ENCODE measurements at regions not wholly inside any gene's neighbourhood (a gene's known extent, or its start where the extent isn't known, plus 50 kb on each side); places are given as distances from the start of the nearest gene placed in this dataset.

GRCh38 chr6:20284672-20285071 is 72.4 kb upstream of the MBOAT1 start:
- Mint-ChIP-seq H3K27me3 (ENCODE audit: low read depth) (no peaks in the 10 kb centered on the region), H3K4me3 (ENCODE audit: unreplicated experiment) (no peak overlapping the region), H3K9me3 (ENCODE audit: low read depth) (peaks cover 35% of the 10 kb centered on the region), H3K27ac (ENCODE audit: unreplicated experiment) (no peak overlapping the region), H3K4me1 (ENCODE audit: low read depth) (no peaks in the 10 kb centered on the region), H3K36me3 (ENCODE audit: low read depth) (peaks cover 12% of the 10 kb centered on the region)
- TF ChIP-seq, protein P1, sequence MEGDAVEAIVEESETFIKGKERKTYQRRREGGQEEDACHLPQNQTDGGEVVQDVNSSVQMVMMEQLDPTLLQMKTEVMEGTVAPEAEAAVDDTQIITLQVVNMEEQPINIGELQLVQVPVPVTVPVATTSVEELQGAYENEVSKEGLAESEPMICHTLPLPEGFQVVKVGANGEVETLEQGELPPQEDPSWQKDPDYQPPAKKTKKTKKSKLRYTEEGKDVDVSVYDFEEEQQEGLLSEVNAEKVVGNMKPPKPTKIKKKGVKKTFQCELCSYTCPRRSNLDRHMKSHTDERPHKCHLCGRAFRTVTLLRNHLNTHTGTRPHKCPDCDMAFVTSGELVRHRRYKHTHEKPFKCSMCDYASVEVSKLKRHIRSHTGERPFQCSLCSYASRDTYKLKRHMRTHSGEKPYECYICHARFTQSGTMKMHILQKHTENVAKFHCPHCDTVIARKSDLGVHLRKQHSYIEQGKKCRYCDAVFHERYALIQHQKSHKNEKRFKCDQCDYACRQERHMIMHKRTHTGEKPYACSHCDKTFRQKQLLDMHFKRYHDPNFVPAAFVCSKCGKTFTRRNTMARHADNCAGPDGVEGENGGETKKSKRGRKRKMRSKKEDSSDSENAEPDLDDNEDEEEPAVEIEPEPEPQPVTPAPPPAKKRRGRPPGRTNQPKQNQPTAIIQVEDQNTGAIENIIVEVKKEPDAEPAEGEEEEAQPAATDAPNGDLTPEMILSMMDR (IDR thresholded peaks at IDR 0.05), result no peak
- DNase-seq (ENCODE audit: low spot score), result no peak

DNA sequence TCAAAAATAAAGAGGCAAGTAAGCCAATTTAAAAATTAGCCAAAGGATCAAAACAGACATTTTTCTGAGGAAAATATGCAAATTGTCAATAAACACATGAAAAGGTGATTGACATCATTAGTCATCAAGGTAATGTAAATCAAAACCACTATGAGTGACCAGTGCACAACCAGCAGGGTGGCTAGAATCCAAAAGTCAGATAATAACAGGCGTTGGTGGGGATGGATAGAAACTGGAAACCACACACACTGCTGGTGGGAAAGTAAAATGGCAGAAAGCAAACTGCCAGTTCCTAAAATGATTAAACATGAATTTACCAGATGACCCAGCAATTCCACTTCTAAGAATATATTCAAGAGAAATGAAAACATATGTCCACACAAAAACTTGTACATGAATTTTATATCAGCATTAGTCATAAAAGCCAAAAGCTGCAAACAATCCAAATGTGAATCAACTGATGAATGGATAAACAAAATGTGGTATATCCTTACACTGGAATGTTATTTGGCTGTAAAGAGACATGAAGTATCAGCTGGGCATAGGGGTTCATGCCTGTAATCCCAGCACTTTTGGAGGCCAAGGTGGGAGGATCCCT is 74.8 kb upstream of the MBOAT1 start:
- H3K4me3 Mint-ChIP-seq (ENCODE audit: unreplicated experiment), result no peak overlapping the region
- DNase-seq (ENCODE audit: low spot score), result no peak
- H3K36me3 Mint-ChIP-seq (ENCODE audit: low read depth), result peaks cover 7% of the 10 kb centered on the region

DNA sequence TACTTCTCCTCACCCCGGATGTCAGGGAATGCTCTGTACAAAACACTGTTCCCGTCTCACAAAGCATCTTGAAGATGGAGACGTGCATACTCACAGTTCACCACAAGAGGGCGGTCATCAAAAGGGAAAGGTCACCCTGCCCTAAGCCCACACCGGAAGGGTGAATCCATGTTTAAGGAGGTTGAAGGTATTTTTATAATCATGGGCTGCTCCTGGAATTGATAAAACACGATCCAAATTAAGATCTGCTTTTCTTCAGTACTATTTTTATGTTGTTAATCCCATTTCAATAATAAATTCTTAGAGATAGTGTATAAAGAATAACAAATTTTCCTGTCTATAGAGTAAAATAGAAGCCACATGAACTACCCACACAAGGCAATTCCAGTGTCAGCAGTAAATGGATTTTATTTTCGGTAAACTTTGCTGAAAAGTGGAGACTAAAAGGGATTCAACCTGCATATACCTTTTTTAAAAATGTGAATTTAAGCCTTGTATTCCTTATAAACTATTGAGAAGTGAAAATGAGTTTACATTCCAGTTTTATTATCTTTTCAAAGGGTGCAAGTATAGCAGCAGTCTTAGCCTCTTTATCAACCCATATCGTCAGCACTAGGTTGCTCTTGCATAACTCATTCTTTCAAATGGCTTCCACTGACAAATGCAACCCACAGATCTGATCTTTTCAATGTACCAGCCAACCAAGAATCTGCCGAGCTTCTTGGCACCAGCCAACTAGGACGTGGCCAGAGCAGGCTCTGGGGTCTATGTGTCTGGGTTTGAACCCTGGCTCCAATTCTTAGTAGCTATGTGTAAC is 79.7 kb upstream of the MBOAT1 start:
- no peak for DNase-seq (ENCODE audit: low spot score)
- H3K36me3 Mint-ChIP-seq (ENCODE audit: low read depth), result no peaks in the 10 kb centered on the region
- no peaks in the 10 kb centered on the region for H3K27me3 Mint-ChIP-seq (ENCODE audit: low read depth)
- TF ChIP-seq, protein P1 (IDR thresholded peaks at IDR 0.05), result peak; percentile 99
- no peak overlapping the region for H3K27ac Mint-ChIP-seq (ENCODE audit: unreplicated experiment)
- H3K4me1 Mint-ChIP-seq (ENCODE audit: low read depth), result peaks cover 4% of the 10 kb centered on the region
- no peaks in the 10 kb centered on the region for H3K9me3 Mint-ChIP-seq (ENCODE audit: low read depth)
- no peak overlapping the region for H3K4me3 Mint-ChIP-seq (ENCODE audit: unreplicated experiment)

More for the DNA sequence above, 74.8 kb upstream of the MBOAT1 start:
- TF ChIP-seq, protein P1 (IDR thresholded peaks at IDR 0.05), result no peak
- Mint-ChIP-seq H3K4me1 (ENCODE audit: low read depth) (peaks cover 4% of the 10 kb centered on the region), H3K9me3 (ENCODE audit: low read depth) (peaks cover 25% of the 10 kb centered on the region), H3K27ac (ENCODE audit: unreplicated experiment) (no peak overlapping the region), H3K27me3 (ENCODE audit: low read depth) (no peaks in the 10 kb centered on the region)

GRCh38 chr6:20292905-20293304 is 80.6 kb upstream of the MBOAT1 start:
- peaks cover 4% of the 10 kb centered on the region for H3K4me1 Mint-ChIP-seq (ENCODE audit: low read depth)
- no peaks in the 10 kb centered on the region for H3K27me3 Mint-ChIP-seq (ENCODE audit: low read depth)
- no peak overlapping the region for H3K4me3 Mint-ChIP-seq (ENCODE audit: unreplicated experiment)
- H3K9me3 Mint-ChIP-seq (ENCODE audit: low read depth), result no peaks in the 10 kb centered on the region
- DNase-seq (ENCODE audit: low spot score), result no peak
- TF ChIP-seq, protein P1 (IDR thresholded peaks at IDR 0.05), result no peak
- no peak overlapping the region for H3K27ac Mint-ChIP-seq (ENCODE audit: unreplicated experiment)
- no peaks in the 10 kb centered on the region for H3K36me3 Mint-ChIP-seq (ENCODE audit: low read depth)

DNA sequence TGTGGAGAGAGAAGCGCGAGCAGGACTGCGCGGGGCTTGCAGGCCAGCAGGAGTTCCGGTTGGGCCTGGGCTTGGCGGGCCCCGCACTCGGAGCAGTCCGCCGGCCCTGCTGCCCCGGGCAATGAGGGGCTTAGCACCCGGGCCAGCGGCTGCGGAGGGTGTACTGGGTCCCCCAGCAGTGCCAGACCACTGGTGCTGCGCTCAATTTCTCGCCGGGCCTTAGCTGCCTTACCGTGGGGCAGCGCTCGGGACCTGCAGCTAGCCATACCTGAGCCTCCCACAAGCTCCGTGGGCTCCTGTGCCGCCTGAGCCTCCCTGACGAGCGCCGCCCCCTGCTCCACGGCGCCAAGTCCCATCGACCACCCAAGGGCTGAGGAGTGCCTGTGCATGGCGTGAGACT is 89.0 kb upstream of the MBOAT1 start:
- no peak for DNase-seq (ENCODE audit: low spot score)
- H3K27ac Mint-ChIP-seq (ENCODE audit: unreplicated experiment), result no peak overlapping the region
- H3K36me3 Mint-ChIP-seq (ENCODE audit: low read depth), result no peaks in the 10 kb centered on the region
- H3K9me3 Mint-ChIP-seq (ENCODE audit: low read depth), result no peaks in the 10 kb centered on the region
- H3K27me3 Mint-ChIP-seq (ENCODE audit: low read depth), result no peaks in the 10 kb centered on the region
- H3K4me3 Mint-ChIP-seq (ENCODE audit: unreplicated experiment), result no peak overlapping the region
- TF ChIP-seq, protein P1 (IDR thresholded peaks at IDR 0.05), result no peak
- no peaks in the 10 kb centered on the region for H3K4me1 Mint-ChIP-seq (ENCODE audit: low read depth)

Measured in chondrocyte (in vitro differentiated cells).